Neural progenitor cell (in vitro differentiated cells): ENCODE measurements at regions not wholly inside any gene's neighbourhood (a gene's known extent, or its start where the extent isn't known, plus 50 kb on each side); places are given as distances from the start of the nearest gene placed in this dataset.

Source experiments
- EZH2phosphoT487 ChIP-seq: fragments of 200-600 bp; sonication (generic); IDR thresholded peaks from 2 replicates; pipeline ENCODE4 v1.6.1; 2017; ENCODE audit warnings: antibody characterized with exemption
- TF ChIP-seq, protein P1 (sequence below): fragments of 200-600 bp; sonication (generic); IDR thresholded peaks from 2 replicates; pipeline ENCODE4 v1.5.1; 2017; ENCODE audit warnings: antibody characterized with exemption, mild to moderate bottlenecking

DNA sequence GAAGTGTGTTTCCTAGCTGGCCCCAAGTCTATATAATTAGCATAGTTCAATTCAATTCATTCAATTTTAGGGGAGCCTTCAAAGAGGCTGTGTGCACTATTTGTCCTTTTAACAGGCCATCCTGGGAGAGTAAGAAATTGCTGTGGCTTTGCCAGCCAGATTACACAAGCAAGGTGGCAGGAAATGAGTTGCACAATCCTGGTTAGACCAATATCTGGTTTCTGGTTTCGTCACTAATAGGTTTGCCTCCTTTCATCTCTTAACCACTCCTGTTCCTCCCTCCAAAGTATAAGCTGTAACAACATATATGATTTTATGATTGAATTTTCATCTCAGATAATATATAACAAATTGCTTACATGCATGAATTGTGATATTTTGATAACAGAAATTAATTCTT is 84.1 kb upstream of the NEGR1 start:
- TF ChIP-seq, protein P1, sequence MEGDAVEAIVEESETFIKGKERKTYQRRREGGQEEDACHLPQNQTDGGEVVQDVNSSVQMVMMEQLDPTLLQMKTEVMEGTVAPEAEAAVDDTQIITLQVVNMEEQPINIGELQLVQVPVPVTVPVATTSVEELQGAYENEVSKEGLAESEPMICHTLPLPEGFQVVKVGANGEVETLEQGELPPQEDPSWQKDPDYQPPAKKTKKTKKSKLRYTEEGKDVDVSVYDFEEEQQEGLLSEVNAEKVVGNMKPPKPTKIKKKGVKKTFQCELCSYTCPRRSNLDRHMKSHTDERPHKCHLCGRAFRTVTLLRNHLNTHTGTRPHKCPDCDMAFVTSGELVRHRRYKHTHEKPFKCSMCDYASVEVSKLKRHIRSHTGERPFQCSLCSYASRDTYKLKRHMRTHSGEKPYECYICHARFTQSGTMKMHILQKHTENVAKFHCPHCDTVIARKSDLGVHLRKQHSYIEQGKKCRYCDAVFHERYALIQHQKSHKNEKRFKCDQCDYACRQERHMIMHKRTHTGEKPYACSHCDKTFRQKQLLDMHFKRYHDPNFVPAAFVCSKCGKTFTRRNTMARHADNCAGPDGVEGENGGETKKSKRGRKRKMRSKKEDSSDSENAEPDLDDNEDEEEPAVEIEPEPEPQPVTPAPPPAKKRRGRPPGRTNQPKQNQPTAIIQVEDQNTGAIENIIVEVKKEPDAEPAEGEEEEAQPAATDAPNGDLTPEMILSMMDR: no peak
- TF ChIP-seq EZH2phosphoT487: no peak
